Panc1 (cell line): ENCODE measurements at regions not wholly inside any gene's neighbourhood (a gene's known extent, or its start where the extent isn't known, plus 50 kb on each side); places are given as distances from the start of the nearest gene placed in this dataset.

Experiments
- ATAC-seq: fragments of 200-7000 bp; cut with Tn5 transposase; 2 replicates; pipeline ENCODE4 v1.9.1; 2020; ENCODE audit warnings: mild to moderate bottlenecking, moderate library complexity
- BruUV-seq: library from RNA; stranded (reverse); fragments of 400-500 nt; replicated peaks from 2 replicates; lab custom pipeline; 2021; lab: Mats Ljungman, UMichigan
- CTCF ChIA-PET: fragments of 300-600 bp; sonication (Branson Sonifier 250); formaldehyde crosslinking; loops from one replicate; lab custom pipeline; 2022; ENCODE audit warnings: antibody characterized with exemption; lab: Charles Lee
- POLR2A ChIA-PET: fragments of 300-600 bp; sonication (Branson Sonifier 250); formaldehyde crosslinking; loops from one replicate; lab custom pipeline; 2022; ENCODE audit warnings: antibody characterized with exemption; lab: Charles Lee
- DNase-seq: peaks from one replicate; pipeline ENCODE4 v3.0.0-alpha.2; 2010; ENCODE audit warnings: low read depth, low spot score
- H3K27ac ChIP-seq: 2 replicates; pipeline ENCODE4 v1.5.1; 2011; ENCODE audit warnings: mild to moderate bottlenecking, low read length, inconsistent platforms
- H3K27me3 ChIP-seq: fragments of 200-500 bp; sonication (Bioruptor generic); 2 replicates; pipeline ENCODE4 v1.6.0; 2014; ENCODE audit warnings: low read length, inconsistent platforms; ENCODE audit not compliant: control insufficient read depth, insufficient read depth
- H3K36me3 ChIP-seq: fragments of 200-500 bp; sonication (Bioruptor generic); 2 replicates; pipeline ENCODE4 v1.5.1; 2014; ENCODE audit warnings: inconsistent platforms, mild to moderate bottlenecking, low read length, moderate library complexity; ENCODE audit not compliant: control insufficient read depth, insufficient read depth
- H3K4me1 ChIP-seq: 2 replicates; pipeline ENCODE4 v1.5.1; 2011; ENCODE audit warnings: inconsistent platforms, mild to moderate bottlenecking, low read length, moderate library complexity; ENCODE audit not compliant: control insufficient read depth, insufficient read depth
- H3K4me3 ChIP-seq, 2 experiments: 2 replicates each; pipeline ENCODE4 v1.5.1; 2011 to 2012; ENCODE audit warnings: low read depth in 2 of 2, low read length in 2 of 2, mild to moderate bottlenecking in 2 of 2, inconsistent platforms in 1 of 2, moderate library complexity in 1 of 2
- H3K9me3 ChIP-seq: fragments of 200-500 bp; sonication (Bioruptor generic); 2 replicates; pipeline ENCODE4 v1.5.1; 2014; ENCODE audit warnings: low read depth, mild to moderate bottlenecking, inconsistent platforms, low read length, moderate library complexity; ENCODE audit not compliant: control insufficient read depth, insufficient read depth
- POLR2AphosphoS5 ChIP-seq: IDR thresholded peaks from 2 replicates; pipeline ENCODE4 v1.6.1; 2012; ENCODE audit warnings: mild to moderate bottlenecking, low read depth, low read length, moderate library complexity
- SIN3A ChIP-seq: IDR thresholded peaks from 2 replicates; pipeline ENCODE4 v1.6.1; 2012; ENCODE audit warnings: low read depth, mild to moderate bottlenecking, low read length, moderate library complexity, borderline replicate concordance; ENCODE audit not compliant: insufficient read depth
- TCF7L2 ChIP-seq: IDR thresholded peaks from 2 replicates; pipeline ENCODE4 v1.6.1; 2011; ENCODE audit warnings: mild to moderate bottlenecking, low read depth, low read length, inconsistent platforms
- in situ Hi-C: cut with HindIII; loops from 2 replicates; pipeline ENCODE4 v1.10.0; 2016; ENCODE audit warnings: low sequenced_read_pairs, low pct_unique_long_range_greater_than_20kb
- intact Hi-C: fragments of 100-400 bp; cut with micrococcal nuclease; formaldehyde crosslinking; loops from one replicate; pipeline ENCODE4 v1.10.0; 2022; ENCODE audit not compliant: unreplicated experiment
- TF ChIP-seq, protein P1 (sequence below), 2 experiments: IDR thresholded peaks; 2 replicates each; pipeline ENCODE4 v1.6.1; 2011 to 2012; ENCODE audit warnings: low read depth in 2 of 2, control low read depth in 1 of 2, low read length in 1 of 2, mild to moderate bottlenecking in 1 of 2, moderate library complexity in 1 of 2; ENCODE audit not compliant: insufficient read depth in 1 of 2
- TF ChIP-seq, protein P2 (sequence below): fragments of 450-650 bp; IDR thresholded peaks from 2 replicates; pipeline ENCODE4 v1.5.1; 2017; ENCODE audit warnings: mild to moderate bottlenecking

DNA sequence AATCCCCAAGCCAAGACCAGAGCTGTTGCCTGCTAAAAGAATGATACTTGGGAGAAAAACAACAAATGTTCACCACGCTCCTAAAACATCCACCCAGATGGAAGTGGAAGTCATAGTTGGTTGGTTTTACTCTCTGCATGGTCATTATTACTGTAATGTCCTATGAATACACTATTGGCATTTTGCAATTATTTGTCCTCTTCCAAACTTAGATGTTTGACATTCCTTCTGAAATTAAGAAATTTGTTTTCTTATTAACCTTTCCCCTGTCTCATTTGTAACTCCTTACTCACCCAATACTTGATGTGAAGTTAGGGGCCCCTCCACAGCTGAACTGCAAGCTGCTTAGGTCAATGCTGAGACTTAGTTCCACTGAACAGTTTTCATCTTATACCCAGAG, 383.3 kb downstream of the INHBA start:
- BruUV-seq: no TSS peak
- H3K9me3 ChIP-seq: no peaks in the 10 kb centered on the region
- H3K36me3 ChIP-seq: no peaks in the 10 kb centered on the region
- no peak overlapping the region for H3K4me3 ChIP-seq
- ChIA-PET POLR2A (interaction anchor here (0.7 kb wide), 1 partner anchor 11 kb away, joined by 5 read pairs; no protein-coding TSS in a partner anchor), CTCF (no interaction called here)
- H3K27me3 ChIP-seq: no peaks in the 10 kb centered on the region
- peaks cover 4% of the 10 kb centered on the region for H3K4me1 ChIP-seq
- DNase-seq (no peak), ATAC-seq (no peak)
- intact Hi-C loops (no loop called here), in situ Hi-C loops (no loop called here)
- no peak overlapping the region for H3K27ac ChIP-seq
- no peak for TF ChIP-seq TCF7L2
- no peak for TF ChIP-seq SIN3A
- TF ChIP-seq, protein P1, sequence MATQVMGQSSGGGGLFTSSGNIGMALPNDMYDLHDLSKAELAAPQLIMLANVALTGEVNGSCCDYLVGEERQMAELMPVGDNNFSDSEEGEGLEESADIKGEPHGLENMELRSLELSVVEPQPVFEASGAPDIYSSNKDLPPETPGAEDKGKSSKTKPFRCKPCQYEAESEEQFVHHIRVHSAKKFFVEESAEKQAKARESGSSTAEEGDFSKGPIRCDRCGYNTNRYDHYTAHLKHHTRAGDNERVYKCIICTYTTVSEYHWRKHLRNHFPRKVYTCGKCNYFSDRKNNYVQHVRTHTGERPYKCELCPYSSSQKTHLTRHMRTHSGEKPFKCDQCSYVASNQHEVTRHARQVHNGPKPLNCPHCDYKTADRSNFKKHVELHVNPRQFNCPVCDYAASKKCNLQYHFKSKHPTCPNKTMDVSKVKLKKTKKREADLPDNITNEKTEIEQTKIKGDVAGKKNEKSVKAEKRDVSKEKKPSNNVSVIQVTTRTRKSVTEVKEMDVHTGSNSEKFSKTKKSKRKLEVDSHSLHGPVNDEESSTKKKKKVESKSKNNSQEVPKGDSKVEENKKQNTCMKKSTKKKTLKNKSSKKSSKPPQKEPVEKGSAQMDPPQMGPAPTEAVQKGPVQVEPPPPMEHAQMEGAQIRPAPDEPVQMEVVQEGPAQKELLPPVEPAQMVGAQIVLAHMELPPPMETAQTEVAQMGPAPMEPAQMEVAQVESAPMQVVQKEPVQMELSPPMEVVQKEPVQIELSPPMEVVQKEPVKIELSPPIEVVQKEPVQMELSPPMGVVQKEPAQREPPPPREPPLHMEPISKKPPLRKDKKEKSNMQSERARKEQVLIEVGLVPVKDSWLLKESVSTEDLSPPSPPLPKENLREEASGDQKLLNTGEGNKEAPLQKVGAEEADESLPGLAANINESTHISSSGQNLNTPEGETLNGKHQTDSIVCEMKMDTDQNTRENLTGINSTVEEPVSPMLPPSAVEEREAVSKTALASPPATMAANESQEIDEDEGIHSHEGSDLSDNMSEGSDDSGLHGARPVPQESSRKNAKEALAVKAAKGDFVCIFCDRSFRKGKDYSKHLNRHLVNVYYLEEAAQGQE (IDR thresholded peaks at IDR 0.05; ENCODE audit: insufficient read depth in 1 of 2, low read depth in 2 of 2, low read length in 1 of 2): no peak
- TF ChIP-seq, protein P2, sequence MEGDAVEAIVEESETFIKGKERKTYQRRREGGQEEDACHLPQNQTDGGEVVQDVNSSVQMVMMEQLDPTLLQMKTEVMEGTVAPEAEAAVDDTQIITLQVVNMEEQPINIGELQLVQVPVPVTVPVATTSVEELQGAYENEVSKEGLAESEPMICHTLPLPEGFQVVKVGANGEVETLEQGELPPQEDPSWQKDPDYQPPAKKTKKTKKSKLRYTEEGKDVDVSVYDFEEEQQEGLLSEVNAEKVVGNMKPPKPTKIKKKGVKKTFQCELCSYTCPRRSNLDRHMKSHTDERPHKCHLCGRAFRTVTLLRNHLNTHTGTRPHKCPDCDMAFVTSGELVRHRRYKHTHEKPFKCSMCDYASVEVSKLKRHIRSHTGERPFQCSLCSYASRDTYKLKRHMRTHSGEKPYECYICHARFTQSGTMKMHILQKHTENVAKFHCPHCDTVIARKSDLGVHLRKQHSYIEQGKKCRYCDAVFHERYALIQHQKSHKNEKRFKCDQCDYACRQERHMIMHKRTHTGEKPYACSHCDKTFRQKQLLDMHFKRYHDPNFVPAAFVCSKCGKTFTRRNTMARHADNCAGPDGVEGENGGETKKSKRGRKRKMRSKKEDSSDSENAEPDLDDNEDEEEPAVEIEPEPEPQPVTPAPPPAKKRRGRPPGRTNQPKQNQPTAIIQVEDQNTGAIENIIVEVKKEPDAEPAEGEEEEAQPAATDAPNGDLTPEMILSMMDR: no peak
- no peak for TF ChIP-seq POLR2AphosphoS5

DNA sequence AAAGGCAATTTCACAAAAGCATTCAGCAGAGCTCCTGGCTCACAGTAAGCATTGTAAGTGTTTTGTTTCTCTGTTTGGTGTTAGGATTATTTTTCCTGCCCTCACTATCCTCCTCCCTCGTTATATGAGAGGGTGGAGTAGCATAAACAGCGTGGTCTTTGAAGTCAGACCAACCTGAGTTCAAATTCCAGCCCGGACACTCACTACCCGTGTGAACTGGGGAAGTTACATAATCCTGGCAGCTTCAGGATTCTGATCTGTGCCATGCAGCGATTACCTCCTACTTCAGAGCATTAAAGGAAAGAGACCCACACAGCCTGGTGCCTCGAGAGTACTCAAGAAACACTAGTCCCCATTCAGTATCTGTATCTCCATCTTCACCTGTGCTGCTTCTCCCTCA, 386.5 kb downstream of the INHBA start:
- Histone ChIP-seq H3K4me1 (no peaks in the 10 kb centered on the region), H3K27ac (no peak overlapping the region), H3K9me3 (no peaks in the 10 kb centered on the region), H3K27me3 (no peaks in the 10 kb centered on the region), H3K36me3 (no peaks in the 10 kb centered on the region), H3K4me3 (no peak overlapping the region)
- TF ChIP-seq, protein P2: no peak
- TF ChIP-seq POLR2AphosphoS5 (no peak), SIN3A (no peak), TCF7L2 (no peak)
- TF ChIP-seq, protein P1 (IDR thresholded peaks at IDR 0.05; ENCODE audit: insufficient read depth in 1 of 2, low read depth in 2 of 2, low read length in 1 of 2): no peak
- ChIA-PET CTCF (no interaction called here), POLR2A (no interaction called here)
- intact Hi-C loops: no loop called here
- DNase-seq (no peak), ATAC-seq (peak; percentile 56; the same call in 1 of the 2 replicates)
- BruUV-seq: no TSS peak
- in situ Hi-C loops: no loop called here
